Transverse colon (tissue), 3 donors: ENCODE measurements at regions not wholly inside any gene's neighbourhood (a gene's known extent, or its start where the extent isn't known, plus 50 kb on each side); places are given as distances from the start of the nearest gene placed in this dataset.

Source experiments
- CTCF ChIP-seq, 5 experiments: fragments of 200-600 bp in 3 of 5; fragments of 450-650 bp in 2 of 5; sonication (generic) in 3 of 5; IDR thresholded peaks; 1 replicate in 2 of 5; 2 replicates in 3 of 5; pipeline ENCODE4 v1.5.1; 2016 to 2017; ENCODE audit warnings: antibody characterized with exemption in 5 of 5, inconsistent platforms in 3 of 5, mild to moderate bottlenecking in 2 of 5, moderate library complexity in 1 of 5
- EP300 ChIP-seq: sonication (generic); formaldehyde crosslinking; IDR thresholded peaks from one replicate; pipeline ENCODE4 v1.6.1; 2017; ENCODE audit warnings: antibody characterized with exemption, low read depth

- no peak for TF ChIP-seq CTCF (IDR thresholded peaks at IDR 0.05)
- no peak for TF ChIP-seq EP300
These were observed 300.4 kb downstream of the SV2B start for GRCh38 chr15:91400481-91400880.
